Activated T-cell treated with anti-CD3 and anti-CD28 coated beads, Interleukin-2, amount 50 U/mL, for 72 hours (primary cell): ENCODE measurements at regions not wholly inside any gene's neighbourhood (a gene's known extent, or its start where the extent isn't known, plus 50 kb on each side); places are given as distances from the start of the nearest gene placed in this dataset.
A peak's percentile ranks its signal among the peaks of the same experiment; 100 is the strongest.

Experiments used
- ATAC-seq, 2 donors: fragments of 150-1000 bp; cut with Tn5 transposase; replicated peaks in 1 of 2; 2 replicates each; pipeline ENCODE4 v1.10.0; 2021; ENCODE audit warnings: moderate library complexity in 2 of 2, mild to moderate bottlenecking in 1 of 2
- DNase-seq, 2 donors: peaks; one replicate each; pipeline ENCODE4 v3.0.0; 2021 to 2022; ENCODE audit warnings: mixed read lengths in 1 of 2
- H3K27ac Mint-ChIP-seq: one replicate; pipeline ENCODE4 v1.8.0; 2022; ENCODE audit warnings: mild to moderate bottlenecking, moderate library complexity, mixed read lengths
- H3K27me3 Mint-ChIP-seq: one replicate; pipeline ENCODE4 v1.8.0; 2022; ENCODE audit warnings: low read depth, mixed read lengths
- H3K36me3 Mint-ChIP-seq, 2 donors: one replicate each; pipeline ENCODE4 v1.8.0; 2022; ENCODE audit warnings: mixed read lengths in 2 of 2, mild to moderate bottlenecking in 1 of 2; ENCODE audit not compliant: insufficient read depth in 2 of 2
- H3K4me1 Mint-ChIP-seq: one replicate; pipeline ENCODE4 v1.8.0; 2022; ENCODE audit warnings: low read depth, mixed read lengths
- H3K4me3 Mint-ChIP-seq, 2 donors: one replicate each; pipeline ENCODE4 v1.8.0; 2022; ENCODE audit warnings: mild to moderate bottlenecking in 2 of 2, mixed read lengths in 2 of 2, moderate library complexity in 2 of 2
- H3K9me3 Mint-ChIP-seq, 2 donors: one replicate each; pipeline ENCODE4 v1.8.0; 2022; ENCODE audit warnings: mixed read lengths in 2 of 2

GRCh38 chr18:53819174-53819573 lies 405.3 kb downstream of the MBD2 start:
- H3K9me3 Mint-ChIP-seq: peaks cover 6 to 8% of the 10 kb centered on the region in 2 donors
- no peaks in the 10 kb centered on the region for H3K27me3 Mint-ChIP-seq
- ATAC-seq (no peak), DNase-seq (no peak)
- H3K4me3 Mint-ChIP-seq: no peak overlapping the region
- no peak overlapping the region for H3K27ac Mint-ChIP-seq
- no peaks in the 10 kb centered on the region for H3K4me1 Mint-ChIP-seq
- no peaks in the 10 kb centered on the region for H3K36me3 Mint-ChIP-seq

DNA sequence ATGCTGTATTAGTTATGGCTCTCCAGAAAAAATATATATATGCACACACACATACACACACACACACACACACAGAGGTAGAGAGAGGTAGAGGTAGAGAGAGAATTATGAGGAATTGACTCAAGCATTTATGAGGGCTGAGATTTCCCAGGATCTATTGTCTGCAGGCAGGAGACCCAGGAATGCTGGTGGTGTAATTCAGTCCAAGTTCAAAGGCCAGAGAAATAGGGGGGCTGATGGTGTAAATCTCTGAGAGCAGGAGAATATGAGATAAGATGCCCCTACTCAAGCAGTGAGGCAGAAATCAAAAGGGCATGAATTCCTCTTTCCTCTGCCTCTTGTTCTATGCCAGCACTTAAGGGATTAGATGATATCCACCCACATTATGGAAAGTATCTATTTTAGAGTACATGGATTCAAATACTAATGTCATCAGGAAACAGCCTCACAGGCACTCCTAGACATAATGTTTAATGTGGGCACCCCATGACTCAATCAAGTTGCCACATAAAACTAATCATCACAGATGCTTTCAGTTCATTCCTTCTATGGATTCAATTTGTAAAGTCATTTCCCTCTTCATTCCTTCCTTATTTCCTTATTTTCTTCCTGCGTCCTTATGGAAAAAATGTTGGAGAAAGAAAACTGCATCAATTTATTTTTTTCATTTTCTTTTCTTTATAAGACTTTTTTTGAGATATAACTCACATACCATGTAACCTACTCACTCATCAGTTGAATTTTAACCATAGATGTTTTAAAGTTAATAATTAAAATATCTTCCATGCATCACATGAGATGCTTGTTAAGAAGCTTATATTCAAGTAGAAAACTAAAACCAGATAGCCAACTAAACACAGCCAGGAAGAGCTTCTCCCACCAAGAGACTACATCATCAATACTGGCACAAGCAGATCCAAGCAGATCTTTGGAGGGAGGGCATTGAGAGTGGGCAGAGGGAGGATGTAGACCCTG lies 406.2 kb downstream of the MBD2 start:
- no peak overlapping the region for H3K4me3 Mint-ChIP-seq
- peaks cover 4 to 8% of the 10 kb centered on the region in 2 donors for H3K9me3 Mint-ChIP-seq
- ATAC-seq: no peak
- no peaks in the 10 kb centered on the region for H3K4me1 Mint-ChIP-seq
- no peaks in the 10 kb centered on the region for H3K27me3 Mint-ChIP-seq
- H3K36me3 Mint-ChIP-seq: no peaks in the 10 kb centered on the region
- no peak for DNase-seq
- H3K27ac Mint-ChIP-seq: no peak overlapping the region

DNA sequence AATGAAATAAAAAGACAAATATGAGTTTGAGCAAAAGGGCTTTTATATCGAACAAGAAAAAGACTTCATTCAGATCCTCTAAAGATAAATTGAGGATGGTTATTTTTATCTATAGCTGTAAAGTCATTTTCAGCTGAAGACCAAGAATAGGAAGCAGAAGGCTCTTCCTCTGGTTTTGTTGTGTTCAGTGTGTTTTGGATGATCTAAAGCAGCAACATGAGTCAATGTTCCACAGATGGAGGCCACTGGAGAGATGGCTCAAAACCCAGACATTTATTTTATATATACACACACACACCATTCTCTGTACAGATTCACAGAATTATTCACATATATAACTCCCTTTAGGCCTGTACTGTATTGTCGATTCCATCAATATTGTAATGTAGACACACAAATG lies 424.3 kb downstream of the MBD2 start:
- DNase-seq: no peak
- peaks cover 10% of the 10 kb centered on the region for H3K4me1 Mint-ChIP-seq
- no peaks in the 10 kb centered on the region for H3K36me3 Mint-ChIP-seq
- H3K9me3 Mint-ChIP-seq: peaks cover 7 to 11% of the 10 kb centered on the region in 2 donors
- H3K4me3 Mint-ChIP-seq: no peak overlapping the region
- ATAC-seq: no peak
- no peak overlapping the region for H3K27ac Mint-ChIP-seq
- no peaks in the 10 kb centered on the region for H3K27me3 Mint-ChIP-seq

DNA sequence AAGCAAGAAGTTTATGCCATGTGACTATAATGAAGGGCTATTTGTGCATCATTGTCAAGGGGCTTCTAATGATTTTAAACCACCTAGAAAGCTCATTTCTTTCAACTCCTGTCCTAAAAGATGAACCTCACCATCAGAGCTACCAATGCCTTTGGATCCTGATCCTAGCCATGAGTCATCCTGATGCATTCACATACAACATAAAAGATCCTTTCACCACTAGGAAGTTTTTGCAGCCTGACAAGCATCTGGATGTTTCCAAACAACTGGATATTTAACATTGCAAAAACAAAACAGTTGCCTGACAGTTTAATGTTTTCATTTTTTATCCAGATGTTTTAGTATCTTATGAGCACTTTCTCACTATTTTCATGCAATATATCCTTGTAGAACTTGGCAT lies 425.3 kb downstream of the MBD2 start:
- ATAC-seq (no peak), DNase-seq (no peak)

GRCh38 chr18:53798516-53798915 lies 426.0 kb downstream of the MBD2 start:
- H3K4me1 Mint-ChIP-seq: peaks cover 10% of the 10 kb centered on the region
- H3K9me3 Mint-ChIP-seq: peaks cover 7 to 11% of the 10 kb centered on the region in 2 donors
- no peak overlapping the region for H3K27ac Mint-ChIP-seq
- H3K4me3 Mint-ChIP-seq: no peak overlapping the region
- ATAC-seq (no peak), DNase-seq (no peak)
- H3K27me3 Mint-ChIP-seq: no peaks in the 10 kb centered on the region
- H3K36me3 Mint-ChIP-seq: no peaks in the 10 kb centered on the region

More for the DNA sequence above, 425.3 kb downstream of the MBD2 start:
- H3K27me3 Mint-ChIP-seq: no peaks in the 10 kb centered on the region
- no peak overlapping the region for H3K27ac Mint-ChIP-seq
- H3K9me3 Mint-ChIP-seq: peaks cover 7 to 11% of the 10 kb centered on the region in 2 donors
- no peak overlapping the region for H3K4me3 Mint-ChIP-seq
- peaks cover 10% of the 10 kb centered on the region for H3K4me1 Mint-ChIP-seq
- H3K36me3 Mint-ChIP-seq: no peaks in the 10 kb centered on the region

DNA sequence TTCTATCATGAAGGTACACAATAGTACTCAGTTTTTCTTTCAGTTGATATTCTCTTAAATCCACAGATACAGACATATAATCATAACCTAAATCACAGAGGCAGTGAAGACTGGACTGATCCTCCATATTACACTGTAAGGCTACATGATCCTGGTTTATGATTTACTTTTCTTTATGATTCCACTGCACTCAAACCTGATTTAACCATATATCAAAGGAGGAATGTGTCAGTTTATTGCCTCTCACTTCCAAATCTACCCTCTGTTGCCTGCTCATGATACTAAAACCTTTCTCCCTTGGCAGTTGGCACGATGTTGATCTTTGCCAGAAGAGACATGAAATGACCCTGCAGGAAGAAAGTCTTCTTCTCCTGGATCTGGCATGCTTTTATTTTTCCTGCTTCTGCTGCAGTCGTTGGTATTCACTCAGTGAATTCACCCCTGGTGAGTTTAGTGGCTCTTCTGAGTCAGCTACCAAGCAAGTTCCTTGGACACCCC lies 426.4 kb downstream of the MBD2 start:
- Mint-ChIP-seq H3K4me3 (no peak overlapping the region), H3K9me3 (peaks cover 5 to 9% of the 10 kb centered on the region in 2 donors), H3K4me1 (peaks cover 10% of the 10 kb centered on the region), H3K36me3 (no peaks in the 10 kb centered on the region), H3K27ac (no peak overlapping the region), H3K27me3 (no peaks in the 10 kb centered on the region)
- DNase-seq (no peak), ATAC-seq (no peak)

DNA sequence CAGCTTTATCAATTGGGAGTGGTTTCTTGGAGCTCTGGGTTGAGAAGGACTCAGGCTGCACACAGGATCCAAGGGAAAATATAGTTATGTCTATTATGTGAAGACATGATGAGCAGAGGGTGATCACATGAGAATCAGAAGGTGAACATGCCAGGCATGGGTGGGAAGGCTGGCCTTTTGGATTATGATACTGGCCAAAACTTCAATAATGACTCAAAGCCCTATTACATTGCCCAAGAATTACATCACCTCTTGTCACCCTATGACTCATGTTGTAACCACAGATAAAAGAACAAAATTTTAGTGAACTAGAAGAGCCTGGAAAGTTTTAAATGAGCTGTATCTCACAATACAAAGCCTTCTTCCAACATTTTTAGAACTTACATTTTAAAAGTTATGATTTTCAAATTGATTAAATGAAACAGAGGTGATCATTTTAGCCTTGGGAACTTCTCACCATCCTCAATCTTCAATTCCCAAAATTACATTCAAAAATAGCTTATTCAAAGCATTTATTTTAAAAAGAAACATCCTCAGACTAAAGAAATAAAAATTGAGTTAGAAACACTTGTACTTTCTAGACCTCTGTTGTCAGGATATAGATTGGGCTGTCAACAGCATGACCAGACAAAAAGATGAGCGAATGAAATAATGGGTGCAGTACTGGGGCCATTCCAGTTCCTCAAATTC lies 428.3 kb downstream of the MBD2 start:
- no peaks in the 10 kb centered on the region for H3K27me3 Mint-ChIP-seq
- ATAC-seq (peak; percentile 62 to 69), DNase-seq (peak in 1 of 2 donors; percentile 6)
- peaks cover 5 to 8% of the 10 kb centered on the region in 2 donors for H3K9me3 Mint-ChIP-seq
- peaks cover 10% of the 10 kb centered on the region for H3K4me1 Mint-ChIP-seq
- H3K27ac Mint-ChIP-seq: peak overlapping the region; percentile 59
- no peaks in the 10 kb centered on the region for H3K36me3 Mint-ChIP-seq
- no peak overlapping the region for H3K4me3 Mint-ChIP-seq

DNA sequence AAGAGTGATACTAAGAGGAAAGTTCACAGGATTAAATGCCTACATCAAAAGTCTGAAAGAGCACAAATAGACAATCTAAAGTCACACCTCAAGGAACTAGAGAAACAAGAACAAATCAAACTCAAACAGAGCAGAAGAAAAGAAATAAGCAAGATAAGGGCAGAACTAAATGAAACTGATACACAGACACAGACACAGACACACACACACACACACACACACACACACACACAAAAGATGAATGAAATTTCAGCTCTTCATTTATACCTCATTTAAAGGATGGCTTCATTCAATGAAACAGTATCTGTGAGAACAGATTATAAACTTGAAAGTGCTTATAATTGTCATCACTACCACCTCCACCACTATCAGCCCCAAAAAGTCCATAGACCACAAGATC lies 428.9 kb downstream of the MBD2 start:
- Mint-ChIP-seq H3K27ac (peak overlapping the region; percentile 2), H3K4me3 (no peak overlapping the region), H3K4me1 (peaks cover 10% of the 10 kb centered on the region), H3K36me3 (no peaks in the 10 kb centered on the region), H3K9me3 (peaks cover 2 to 8% of the 10 kb centered on the region in 2 donors), H3K27me3 (no peaks in the 10 kb centered on the region)
- ATAC-seq (no peak), DNase-seq (no peak)

DNA sequence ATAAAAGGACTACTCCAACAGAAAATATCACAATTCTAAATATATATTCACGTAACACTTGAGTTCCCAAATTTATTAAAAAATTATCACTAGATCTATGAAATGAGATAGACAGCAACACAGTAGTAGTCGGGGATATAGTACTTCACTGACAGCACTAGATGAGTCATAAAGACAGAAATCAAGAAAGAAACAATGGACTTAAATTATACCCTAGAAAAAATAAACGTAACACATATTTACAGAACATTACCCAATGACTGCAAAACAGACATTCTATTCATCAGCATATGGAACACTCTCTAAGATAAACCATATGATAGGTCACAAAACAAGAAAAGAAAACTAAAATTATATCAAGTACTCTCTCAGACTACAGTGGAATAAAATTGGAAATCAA lies 429.4 kb downstream of the MBD2 start:
- DNase-seq (no peak), ATAC-seq (no peak)
- H3K27me3 Mint-ChIP-seq: no peaks in the 10 kb centered on the region
- H3K9me3 Mint-ChIP-seq: peaks cover 2 to 7% of the 10 kb centered on the region in 2 donors
- H3K4me1 Mint-ChIP-seq: peaks cover 10% of the 10 kb centered on the region
- no peak overlapping the region for H3K4me3 Mint-ChIP-seq
- H3K36me3 Mint-ChIP-seq: no peaks in the 10 kb centered on the region
- peak overlapping the region; percentile 2 for H3K27ac Mint-ChIP-seq

DNA sequence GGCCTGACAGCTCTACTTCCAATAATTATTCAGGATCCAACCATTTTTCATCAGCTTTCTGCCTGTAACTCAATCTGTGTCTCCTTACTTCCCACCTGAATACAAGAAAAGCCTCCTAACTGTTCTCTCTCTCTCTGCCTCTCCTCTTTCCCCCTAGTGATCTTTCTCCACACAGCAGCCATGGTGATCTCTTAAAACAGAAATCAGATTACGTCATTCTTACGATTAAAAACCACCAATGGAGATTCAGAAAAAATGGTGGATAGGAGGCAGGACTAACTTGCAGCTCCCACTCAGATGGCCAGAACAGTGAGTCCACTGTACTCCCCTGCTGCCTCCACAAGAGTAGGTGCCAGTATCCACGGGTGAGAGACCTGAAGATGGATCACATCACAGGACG lies 431.7 kb downstream of the MBD2 start:
- Mint-ChIP-seq H3K27me3 (no peaks in the 10 kb centered on the region), H3K4me1 (peaks cover 10% of the 10 kb centered on the region), H3K27ac (no peak overlapping the region), H3K9me3 (peaks cover 2 to 7% of the 10 kb centered on the region in 2 donors), H3K36me3 (no peaks in the 10 kb centered on the region), H3K4me3 (no peak overlapping the region)
- ATAC-seq: no peak
- DNase-seq: no peak

GRCh38 chr18:53790786-53791185 lies 433.7 kb downstream of the MBD2 start:
- Mint-ChIP-seq H3K9me3 (peaks cover 2 to 7% of the 10 kb centered on the region in 2 donors), H3K36me3 (no peaks in the 10 kb centered on the region), H3K4me3 (no peak overlapping the region), H3K4me1 (peaks cover 6% of the 10 kb centered on the region), H3K27ac (no peak overlapping the region), H3K27me3 (no peaks in the 10 kb centered on the region)
- ATAC-seq (no peak), DNase-seq (no peak)

DNA sequence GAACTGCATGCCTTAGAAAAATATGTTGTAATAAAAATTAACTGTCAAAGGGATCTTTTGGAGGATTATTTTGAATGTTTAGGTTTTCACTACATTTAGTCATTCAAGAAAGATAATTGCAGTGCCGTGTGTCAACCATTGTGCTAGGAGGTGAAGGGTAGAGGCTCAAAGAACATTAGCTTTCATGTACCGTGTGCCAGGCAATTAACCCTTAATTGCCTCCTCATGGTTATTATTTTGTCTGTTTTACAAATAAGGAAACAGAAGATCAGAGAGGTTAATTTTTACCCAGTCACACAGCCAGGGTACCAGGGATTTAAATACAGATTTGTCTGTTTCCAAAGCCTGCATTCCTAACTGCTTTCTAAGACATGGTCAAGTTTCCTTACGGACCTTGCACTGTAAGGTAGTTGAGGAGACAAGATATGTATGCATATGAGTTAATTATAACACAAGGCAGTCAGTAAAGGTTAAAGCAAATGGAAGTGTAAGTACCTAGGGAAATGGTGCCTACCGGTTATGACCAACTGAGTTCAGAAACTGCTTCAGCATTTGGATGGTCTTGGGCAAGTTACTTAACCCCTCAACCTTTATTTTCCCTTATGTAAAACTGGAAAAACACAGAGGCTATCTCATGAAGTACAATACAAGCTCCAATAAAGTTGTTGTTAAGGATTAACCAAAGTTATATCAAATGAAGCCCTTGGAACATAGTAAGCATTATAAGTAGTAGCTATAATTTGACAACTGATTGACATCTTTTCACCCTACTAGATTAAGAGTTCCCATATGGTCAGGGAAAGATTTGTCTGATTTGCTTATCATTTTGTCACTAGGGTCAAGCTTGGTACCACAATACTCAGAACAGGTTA lies 434.9 kb downstream of the MBD2 start:
- no peak for ATAC-seq
- Mint-ChIP-seq H3K36me3 (no peaks in the 10 kb centered on the region), H3K27ac (no peak overlapping the region)

More for the DNA sequence above, 434.9 kb downstream of the MBD2 start:
- peaks cover 0 to 3% of the 10 kb centered on the region in 2 donors for H3K9me3 Mint-ChIP-seq
- H3K27me3 Mint-ChIP-seq: no peaks in the 10 kb centered on the region
- H3K4me3 Mint-ChIP-seq: no peak overlapping the region
- no peaks in the 10 kb centered on the region for H3K4me1 Mint-ChIP-seq
- no peak for DNase-seq
